GM10248 (cell line): ENCODE measurements at regions not wholly inside any gene's neighbourhood (a gene's known extent, or its start where the extent isn't known, plus 50 kb on each side); places are given as distances from the start of the nearest gene placed in this dataset.

ENCODE experiments used
- CTCF ChIA-PET: fragments of 300-600 bp; sonication (Branson Sonifier 250); formaldehyde crosslinking; extraction: SDS; loops from one replicate; lab custom pipeline; 2021; ENCODE audit warnings: antibody characterized with exemption; lab: Yijun Ruan, JAX
- POLR2A ChIA-PET: fragments of 350-650 bp; sonication (Branson Sonifier 250); formaldehyde crosslinking; extraction: SDS; loops from one replicate; lab custom pipeline; 2020; ENCODE audit warnings: antibody characterized with exemption; lab: Yijun Ruan, JAX
- DNase-seq: peaks from one replicate; pipeline ENCODE4 v3.0.0; 2012; ENCODE audit errors: extremely low spot score
- CTCF ChIP-seq: IDR thresholded peaks from 2 replicates; pipeline ENCODE4 v1.5.1; 2012; ENCODE audit warnings: mild to moderate bottlenecking, low read depth; ENCODE audit errors: extremely low read depth, missing control alignments, control extremely low read depth

DNA sequence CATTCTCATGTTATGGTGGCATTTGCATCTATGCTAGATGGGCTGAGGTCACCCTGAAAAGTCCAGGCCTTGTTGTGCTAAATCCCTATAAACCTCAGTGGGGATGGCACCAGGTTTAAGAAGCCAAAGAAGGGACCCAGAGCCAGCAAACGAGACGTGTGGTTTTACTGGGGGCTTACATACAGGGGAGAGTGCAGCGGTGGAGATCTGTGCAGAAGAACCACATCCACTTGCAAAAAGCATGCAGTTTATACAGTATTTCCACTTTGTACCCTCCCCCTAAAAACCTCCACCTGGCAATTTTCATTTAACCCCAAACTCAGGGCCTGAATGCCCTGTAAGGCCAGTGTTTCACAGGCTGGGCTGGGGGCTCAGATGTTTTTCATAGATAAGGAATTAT lies 134.9 kb upstream of the GATB start:
- ChIA-PET POLR2A (no interaction called here), CTCF (no interaction called here)
- no peak for DNase-seq
- no peak for TF ChIP-seq CTCF

DNA sequence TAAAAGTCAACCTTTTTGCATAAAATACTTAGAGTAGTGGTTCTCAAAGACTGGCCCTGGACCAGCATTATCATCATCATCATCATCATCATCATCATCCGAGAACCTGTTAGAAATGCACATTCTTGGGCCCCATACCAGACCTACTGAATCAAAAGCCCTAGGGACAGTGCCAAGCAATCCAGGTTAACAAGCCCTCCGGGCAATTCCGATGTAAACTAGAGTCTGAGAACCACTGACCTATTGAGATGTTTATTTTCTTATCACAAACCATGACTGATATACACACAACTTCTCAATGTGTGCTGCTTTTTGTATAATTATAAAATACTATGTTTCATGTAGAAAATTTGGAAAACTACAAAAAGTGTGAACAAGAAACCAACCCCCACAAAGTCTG lies 133.4 kb upstream of the GATB start:
- DNase-seq, result no peak
- POLR2A ChIA-PET, result no interaction called here
- no peak for TF ChIP-seq CTCF
- CTCF ChIA-PET, result no interaction called here

- ChIA-PET POLR2A (interaction anchor here (1.0 kb wide), 1 partner anchor 143 kb away, joined by 4 read pairs; no protein-coding TSS in a partner anchor), CTCF (interaction anchor here (0.8 to 2.0 kb wide), 5 partner anchors 10 to 157 kb away, joined by 3 to 9 read pairs (median 4); no protein-coding TSS in a partner anchor)
- peak; percentile 22 for DNase-seq
- no peak for TF ChIP-seq CTCF
Observed at GRCh38 chr4:151888367-151888866, 127.6 kb upstream of the GATB start.

DNA sequence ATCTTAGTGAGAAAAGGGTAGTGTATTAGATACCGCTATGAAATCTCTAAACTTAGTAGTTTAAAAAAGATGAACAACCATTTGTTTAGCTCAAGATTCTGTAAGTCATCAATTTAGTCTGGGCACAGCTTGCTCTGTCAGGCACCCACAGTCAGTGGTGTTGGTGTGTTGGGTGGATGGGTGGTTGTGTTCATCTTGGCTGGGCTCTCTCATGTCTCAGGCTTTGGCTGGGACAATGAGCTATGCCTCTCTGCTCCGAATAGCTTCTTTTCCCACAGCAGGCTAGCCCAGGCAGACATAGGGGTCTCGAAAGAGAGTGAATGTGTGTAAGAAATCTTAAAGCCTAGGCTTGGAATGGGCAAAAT lies 127.0 kb upstream of the GATB start:
- ChIA-PET CTCF (interaction anchor here (0.9 to 2.0 kb wide), 5 partner anchors 9 to 158 kb away, joined by 3 to 9 read pairs (median 3); no protein-coding TSS in a partner anchor), POLR2A (interaction anchor here (1.0 kb wide), 1 partner anchor 143 kb away, joined by 4 read pairs; no protein-coding TSS in a partner anchor)
- DNase-seq, result no peak
- TF ChIP-seq CTCF, result no peak

- ChIA-PET CTCF (interaction anchor here (0.9 to 2.0 kb wide), 4 partner anchors 8 to 14 kb away, joined by 3 to 9 read pairs (median 4); no protein-coding TSS in a partner anchor), POLR2A (no interaction called here)
- no peak for TF ChIP-seq CTCF
- peak; percentile 35 for DNase-seq
Observed at GRCh38 chr4:151887031-151887815, 126.4 kb upstream of the GATB start.

DNA sequence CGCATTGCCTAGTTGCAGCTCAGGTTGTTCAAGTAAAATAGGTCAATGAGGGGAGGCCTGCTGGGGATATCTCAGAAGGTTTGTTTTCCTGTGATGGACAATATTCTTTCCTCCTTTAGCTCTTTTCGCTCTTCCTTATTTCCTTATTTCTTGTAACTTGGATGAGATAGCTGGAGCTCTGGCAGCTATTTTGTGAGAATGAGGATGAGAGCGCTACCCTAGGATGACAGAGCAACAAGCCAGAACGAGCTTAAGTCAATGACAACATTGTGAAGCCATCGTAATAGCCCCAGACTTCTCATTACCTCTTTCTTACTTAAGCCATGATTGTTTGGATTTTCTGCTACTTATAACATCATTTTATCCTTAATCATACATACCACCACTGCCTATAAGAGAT lies 124.3 kb upstream of the GATB start:
- TF ChIP-seq CTCF, result no peak
- ChIA-PET CTCF (interaction anchor here (1.5 kb wide), 1 partner anchor 86 kb away, joined by 5 read pairs; no protein-coding TSS in a partner anchor), POLR2A (no interaction called here)
- DNase-seq, result no peak
